Stimulated activated CD4-positive, alpha-beta T cell treated with anti-CD3 and anti-CD28 coated beads, Interleukin-2, amount 100 ng/mL, for 48 hours (primary cell): ENCODE measurements at regions not wholly inside any gene's neighbourhood (a gene's known extent, or its start where the extent isn't known, plus 50 kb on each side); places are given as distances from the start of the nearest gene placed in this dataset.
"Not testable (repeated sequence)": the region's sequence is repeated elsewhere in the genome, so short reads cannot be mapped to it uniquely, and the experiment has no call there.

ENCODE experiments used
- DNase-seq, 2 donors: peaks; one replicate each; pipeline ENCODE4 v3.0.0-alpha.2; 2020

DNA sequence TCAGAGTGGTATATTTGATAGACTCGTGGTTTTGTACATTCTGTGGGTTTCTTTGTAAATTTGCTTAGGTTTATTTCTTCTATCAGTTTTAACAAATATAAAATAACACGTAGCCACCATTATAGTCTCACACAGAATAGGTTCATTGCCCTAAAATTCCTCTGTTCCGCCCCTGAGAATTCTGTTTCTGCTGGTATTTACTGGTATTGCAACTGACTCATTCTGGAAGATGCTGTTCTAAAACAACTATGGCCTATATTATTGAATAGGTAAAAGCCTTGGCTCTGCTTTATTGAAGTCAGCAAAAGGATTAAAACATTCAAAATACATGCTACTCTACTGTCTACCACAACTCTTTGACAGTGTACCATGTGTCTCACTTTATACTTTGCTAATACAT, 119.1 kb upstream of the CHORDC1 start:
- no peak for DNase-seq

- no peak for DNase-seq
Measured at GRCh38 chr11:90332415-90332814, 109.6 kb upstream of the CHORDC1 start.

DNA sequence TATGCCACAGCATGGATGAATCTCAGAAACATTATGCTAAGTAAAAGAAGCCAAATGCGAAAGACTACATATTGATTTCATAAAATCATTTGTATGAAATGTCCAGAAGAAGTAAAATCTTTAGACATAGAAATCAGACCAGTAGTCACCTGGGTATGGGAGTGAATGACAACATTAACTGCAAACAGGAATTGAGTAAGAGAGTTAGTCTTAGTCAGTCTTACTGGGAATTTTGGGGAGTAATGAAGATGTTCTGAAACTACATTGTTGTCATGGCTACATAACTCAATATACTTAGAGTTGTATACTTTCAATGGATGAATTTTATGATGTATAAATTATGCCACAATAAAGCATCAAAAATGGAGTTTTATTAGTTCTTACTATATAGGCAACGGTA, 107.8 kb upstream of the CHORDC1 start:
- DNase-seq, result no peak

DNA sequence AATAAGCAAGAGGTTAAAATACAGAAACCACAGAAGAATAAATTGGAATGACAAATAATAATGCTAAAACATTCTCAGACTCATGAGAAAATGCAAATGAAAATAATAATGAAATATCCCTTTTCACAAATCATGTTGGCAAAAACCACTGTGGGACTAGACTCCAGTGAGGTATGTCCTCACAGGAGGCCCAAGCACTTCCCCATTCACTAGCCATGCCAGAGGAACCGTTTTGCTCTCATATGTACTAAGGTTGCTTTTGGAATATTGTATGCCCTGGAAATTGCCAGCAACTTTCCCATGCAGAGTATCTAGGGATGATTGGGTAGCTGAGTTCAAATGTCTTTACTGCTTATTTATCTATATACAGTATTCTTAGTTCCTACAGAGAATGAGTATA, 106.2 kb upstream of the CHORDC1 start:
- no peak for DNase-seq

GRCh38 chr11:90326647-90327046, 103.8 kb upstream of the CHORDC1 start:
- no peak for DNase-seq

- no peak for DNase-seq
Measured at GRCh38 chr11:90323289-90323688, 100.4 kb upstream of the CHORDC1 start.

DNA sequence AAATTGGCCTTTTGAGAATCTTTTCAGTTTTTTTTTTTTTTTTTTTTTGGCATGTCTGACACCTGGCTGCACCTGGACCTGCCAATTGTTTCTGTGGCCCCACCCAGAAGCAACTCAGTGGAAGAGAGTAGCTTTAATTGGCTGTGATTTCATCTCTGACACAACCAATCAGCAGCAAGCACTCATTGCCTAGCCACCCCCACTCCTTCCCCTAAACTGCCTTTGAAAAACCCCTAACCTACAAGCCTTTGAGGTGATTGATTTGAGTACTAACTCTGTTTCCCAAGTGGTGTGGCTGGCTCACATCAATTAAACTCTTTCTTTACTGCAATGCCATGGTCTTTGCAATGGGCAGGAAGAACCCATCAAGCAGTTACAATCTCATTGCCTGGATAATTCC, 98.2 kb upstream of the CHORDC1 start:
- DNase-seq, result no peak

GRCh38 chr11:90318651-90319050, 95.8 kb upstream of the CHORDC1 start:
- no peak for DNase-seq

DNA sequence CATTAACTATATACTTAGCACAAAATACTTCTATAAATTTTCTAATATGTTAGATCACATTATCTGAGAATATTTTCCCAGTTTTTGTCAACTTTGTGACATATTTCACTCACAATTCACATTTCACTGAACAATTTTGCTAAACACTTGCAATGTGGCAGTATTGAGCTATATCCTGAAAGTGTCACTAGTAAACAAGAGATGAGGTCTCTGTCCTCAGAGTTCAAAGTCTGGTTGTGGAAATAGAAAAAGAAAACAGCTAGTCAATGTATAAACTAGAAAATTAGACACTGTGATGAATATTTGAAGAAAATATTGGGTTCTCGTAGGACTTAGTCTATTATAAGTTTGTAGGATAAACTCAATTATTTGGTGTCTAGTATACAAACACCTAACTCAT, 87.4 kb upstream of the CHORDC1 start:
- no peak for DNase-seq

DNA sequence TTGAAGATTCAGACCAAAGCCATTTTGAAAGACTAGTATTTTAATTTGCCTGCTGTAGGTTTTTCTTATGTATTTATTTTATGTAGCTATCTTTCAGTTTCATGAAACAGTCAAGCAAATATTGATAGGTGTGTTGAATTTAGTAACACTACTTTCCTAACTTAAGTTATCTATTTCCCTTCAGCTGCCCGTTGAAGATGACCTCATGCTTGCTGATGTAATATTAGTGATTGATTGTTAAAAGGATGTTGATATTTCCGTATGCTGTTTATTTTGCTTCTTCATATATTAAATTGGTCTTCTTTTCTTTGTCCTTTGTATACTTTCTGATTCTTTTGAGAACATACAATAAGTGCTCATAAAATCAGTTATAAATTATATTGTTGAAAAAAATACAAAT, 86.8 kb upstream of the CHORDC1 start:
- DNase-seq, result no peak

DNA sequence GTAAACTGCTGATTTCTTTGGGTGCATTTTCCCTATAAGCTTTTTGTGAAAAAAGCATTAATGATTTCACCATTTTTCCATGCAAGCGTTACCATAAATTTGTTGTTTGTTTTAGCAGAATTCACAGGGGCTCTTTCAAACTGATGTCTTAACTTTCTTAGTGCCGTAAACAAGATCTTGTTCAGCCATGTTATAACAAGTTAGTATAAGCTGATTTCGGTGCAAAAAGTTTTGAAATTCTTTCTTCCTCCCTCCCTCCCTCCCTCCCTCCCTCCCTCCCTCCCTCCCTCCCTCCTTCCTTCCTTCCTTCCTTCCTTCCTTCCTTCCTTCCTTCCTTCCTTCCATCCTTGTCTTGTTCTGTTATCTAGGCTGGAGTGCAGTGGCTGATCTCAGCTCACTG, 71.7 kb upstream of the CHORDC1 start:
- no peak for DNase-seq

DNA sequence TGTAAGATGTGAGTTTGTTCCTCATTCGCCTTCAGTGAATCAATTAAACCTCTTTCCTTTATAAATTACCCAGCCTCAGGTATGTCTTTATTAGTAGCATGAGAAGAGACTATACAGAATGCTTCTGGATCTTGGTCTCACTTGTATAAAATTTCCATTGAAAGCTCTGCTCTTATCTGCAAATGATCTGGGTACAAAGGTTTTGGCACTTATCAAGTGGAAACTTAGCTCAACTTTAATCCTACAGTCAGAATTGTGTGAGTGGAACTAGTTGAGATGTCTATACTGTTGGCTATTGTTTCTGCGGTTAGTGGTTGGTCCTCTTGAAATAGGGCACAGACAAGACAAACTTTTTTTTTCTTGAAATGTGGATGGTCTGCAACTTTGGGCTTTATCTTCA, 71.2 kb upstream of the CHORDC1 start:
- DNase-seq, result no peak

GRCh38 chr11:90288212-90288821, 65.5 kb upstream of the CHORDC1 start:
- DNase-seq, result no peak

DNA sequence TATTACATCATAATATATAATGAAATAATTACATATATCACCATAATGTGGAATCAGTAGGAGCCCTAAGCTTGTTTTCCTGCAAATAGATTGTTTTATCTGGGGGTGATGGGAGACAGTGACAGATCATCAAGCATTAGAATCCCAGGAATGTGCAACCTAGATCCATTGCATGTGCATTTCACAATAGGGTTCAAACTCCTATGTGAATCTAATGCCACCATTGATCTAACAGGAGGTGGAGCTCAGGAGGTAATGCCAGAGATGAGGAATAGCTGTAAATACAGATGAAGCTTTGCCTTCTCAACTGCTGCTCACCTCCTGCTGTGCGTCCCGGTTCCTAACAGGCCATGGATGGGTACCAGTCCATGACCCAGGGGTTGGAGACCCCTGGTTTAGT, 63.8 kb upstream of the CHORDC1 start:
- DNase-seq, result no peak

DNA sequence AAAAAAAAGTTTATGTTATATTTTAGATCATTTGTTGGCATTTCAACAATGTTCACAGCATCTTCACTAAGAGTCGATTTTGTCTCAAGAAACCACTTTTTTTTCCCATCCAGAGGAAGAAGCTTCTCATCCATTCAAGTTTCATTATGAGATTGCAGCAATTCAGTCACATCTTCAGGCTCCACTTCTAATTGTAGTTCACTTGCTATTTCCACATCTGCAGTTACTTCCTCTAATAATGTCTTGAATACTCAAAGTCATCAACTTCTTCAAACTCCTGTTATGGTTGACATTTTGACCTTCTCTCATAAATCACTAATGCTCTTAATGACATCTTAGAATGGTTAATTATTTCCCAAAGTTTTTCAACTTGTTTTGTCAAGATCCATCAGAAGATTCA, 61.3 kb upstream of the CHORDC1 start:
- no peak for DNase-seq

DNA sequence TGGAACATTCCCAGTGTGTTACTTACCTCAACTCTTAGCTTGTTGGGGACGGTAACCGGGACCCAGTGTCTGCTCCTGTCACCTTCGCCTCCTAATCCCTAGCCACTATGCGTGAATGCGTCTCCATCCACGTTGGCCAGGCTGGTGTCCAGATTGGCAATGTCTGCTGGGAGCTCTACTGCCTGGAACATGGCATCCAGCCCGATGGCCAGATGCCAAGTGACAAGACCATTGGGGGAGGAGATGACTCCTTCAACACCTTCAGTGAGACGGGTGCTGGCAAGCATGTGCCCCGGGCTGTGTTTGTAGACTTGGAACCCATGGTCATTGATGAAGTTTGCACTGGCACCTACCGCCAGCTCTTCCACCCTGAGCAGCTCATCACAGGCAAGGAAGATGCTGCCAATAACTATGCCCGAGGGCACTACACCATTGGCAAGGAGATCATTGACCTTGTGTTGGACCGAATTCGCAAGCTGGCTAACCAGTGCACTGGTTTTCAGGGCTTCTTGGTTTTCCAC, 59.8 kb upstream of the CHORDC1 start:
- DNase-seq, result not testable (repeated sequence)

DNA sequence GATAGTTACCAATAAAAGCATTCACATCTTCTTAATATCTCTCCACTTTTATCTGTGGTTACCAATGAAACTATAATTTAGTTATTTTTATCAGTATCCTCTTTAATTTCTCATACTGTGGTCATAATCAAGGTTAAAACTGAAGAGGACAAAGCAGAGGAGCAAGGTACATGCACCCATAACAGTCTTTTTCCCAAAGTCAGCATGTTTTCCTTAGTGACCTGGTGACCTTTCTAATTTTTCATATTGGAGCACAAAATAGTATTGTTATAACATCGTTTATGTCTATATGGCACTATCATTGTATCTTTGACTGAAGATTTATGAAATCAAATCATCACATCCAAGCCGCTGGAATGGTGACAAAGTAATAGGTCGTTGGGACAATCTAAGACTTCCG, 51.5 kb upstream of the CHORDC1 start:
- DNase-seq, result no peak
